ENCODE measurements at regions not wholly inside any gene's neighbourhood (a gene's known extent, or its start where the extent isn't known, plus 50 kb on each side); places are given as distances from the start of the nearest gene placed in this dataset.
"Not testable (repeated sequence)": the region's sequence is repeated elsewhere in the genome, so short reads cannot be mapped to it uniquely, and the experiment has no call there.

DNA sequence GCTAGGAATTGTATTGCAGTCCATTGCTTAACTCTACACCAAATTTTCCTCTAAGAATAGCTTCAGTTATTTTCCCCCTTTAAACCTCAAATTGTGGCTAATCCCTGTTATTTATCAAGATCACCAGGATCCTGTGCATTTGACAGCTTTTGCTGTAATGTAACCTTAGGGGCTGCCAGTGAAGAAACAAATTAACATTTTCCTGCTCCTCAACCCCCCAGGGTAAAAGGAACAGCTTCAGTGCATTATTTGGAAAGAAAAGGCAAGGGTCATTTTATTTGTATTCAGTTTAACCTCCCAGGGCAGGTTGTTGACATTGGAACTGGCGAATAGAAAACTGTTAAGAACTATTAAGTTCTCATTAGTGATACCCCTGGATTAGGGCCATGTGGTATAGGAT is 57.0 kb downstream of the PCDH20 start:
- no peak for DNase-seq (ENCODE audit: low read depth in 3 of 3)

- no peak for DNase-seq (ENCODE audit: low read depth in 3 of 3)
These were observed 65.3 kb downstream of the PCDH20 start for GRCh38 chr13:61350341-61350740.

- no peak for DNase-seq (ENCODE audit: low read depth in 3 of 3)
These were observed 76.5 kb downstream of the PCDH20 start for GRCh38 chr13:61339054-61339621.

- no peak for DNase-seq (ENCODE audit: low read depth in 3 of 3)
These were observed 99.0 kb downstream of the PCDH20 start for GRCh38 chr13:61316647-61317046.

DNA sequence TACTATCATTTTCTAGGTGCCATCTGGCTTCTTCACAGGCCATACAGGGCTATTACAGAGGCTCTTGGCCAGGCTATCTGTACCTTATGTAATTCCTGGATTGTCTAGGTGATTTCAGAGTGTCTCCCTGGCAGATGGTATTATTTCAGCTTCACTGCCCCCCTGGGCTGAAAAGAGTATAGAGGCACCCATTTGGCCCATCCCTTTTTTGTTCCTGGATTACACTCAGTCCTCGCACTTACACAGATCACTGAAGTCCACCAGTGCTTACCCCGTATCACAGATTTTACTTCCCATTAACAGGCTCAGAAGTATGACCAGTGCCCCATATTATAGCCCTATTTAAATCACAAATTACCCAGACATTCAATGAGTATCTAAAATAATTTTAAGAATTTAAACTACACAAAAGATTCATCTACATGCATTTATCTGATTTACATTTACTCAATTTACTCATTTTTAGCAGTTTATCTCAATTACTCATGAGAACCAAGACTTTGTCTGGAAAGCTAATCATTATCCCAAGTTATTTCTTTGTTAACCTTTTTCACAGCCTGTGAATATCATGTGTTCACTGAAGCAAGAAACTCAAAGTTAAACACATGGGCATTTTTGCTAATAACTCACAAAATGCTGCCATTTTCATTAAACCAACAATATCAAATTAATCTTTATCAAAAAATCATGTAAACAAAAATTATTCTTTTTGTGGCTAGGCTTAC is 121.0 kb downstream of the PCDH20 start:
- DNase-seq (ENCODE audit: low read depth in 3 of 3), result no peak

DNA sequence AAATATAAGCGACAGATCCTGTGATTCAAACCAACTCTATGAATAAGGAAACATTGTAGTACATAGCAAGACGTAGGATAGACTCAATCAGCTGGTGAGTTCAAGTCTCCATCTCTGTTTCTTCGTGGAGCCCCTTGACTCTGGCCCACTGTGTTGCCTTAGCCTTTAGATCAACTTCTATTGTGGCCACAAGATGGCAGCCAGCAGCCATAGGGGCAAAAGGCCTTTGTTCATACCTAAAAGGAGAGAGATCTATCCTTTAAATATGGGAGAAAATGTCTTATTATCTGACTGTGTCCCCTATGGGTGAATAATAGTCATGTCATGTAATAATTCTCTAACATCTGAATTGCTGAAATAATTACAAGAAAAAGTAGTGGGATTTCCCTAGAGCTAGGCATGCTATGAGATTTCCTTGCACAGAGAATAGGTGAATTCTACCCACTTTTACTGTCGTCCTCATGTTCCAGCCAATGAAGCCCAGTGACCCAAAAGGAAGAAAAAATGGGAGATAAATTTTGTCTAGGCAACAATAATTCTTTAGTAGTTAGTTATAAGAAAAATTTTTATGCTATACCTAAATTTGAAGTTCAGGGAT is 129.4 kb downstream of the PCDH20 start:
- DNase-seq (ENCODE audit: low read depth in 3 of 3), result no peak

DNA sequence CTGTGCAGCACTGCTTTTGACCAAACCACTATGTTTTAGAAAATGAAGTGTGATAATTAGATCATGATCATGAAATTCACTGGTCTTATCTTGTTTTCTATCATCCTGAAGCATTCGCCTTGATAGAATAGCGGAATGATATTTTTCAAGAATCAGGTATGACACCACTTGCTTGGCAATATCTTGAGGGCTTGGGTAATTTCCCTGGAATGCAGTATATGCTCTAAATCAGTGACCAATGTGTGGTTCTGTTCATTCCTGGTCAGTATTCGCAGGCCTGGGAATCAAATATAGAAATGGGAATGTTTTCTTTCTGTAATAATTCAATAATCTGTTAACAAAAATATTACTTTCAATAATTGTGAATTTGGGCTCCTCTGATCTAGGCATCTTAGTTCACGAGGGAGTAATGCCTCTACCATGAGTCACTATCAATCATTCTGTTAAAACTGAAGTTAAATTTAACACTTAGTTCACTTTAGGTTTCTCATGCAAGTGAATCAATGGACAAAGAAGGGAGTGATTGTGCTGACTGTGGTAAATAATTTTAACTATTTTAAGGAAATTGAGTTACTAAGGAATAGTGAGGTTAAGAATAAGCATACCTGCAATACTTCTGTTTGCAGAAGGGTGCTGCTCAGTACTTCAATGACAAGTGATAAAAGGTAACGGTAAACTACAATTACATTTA is 137.9 kb downstream of the PCDH20 start:
- no peak for DNase-seq (ENCODE audit: low read depth in 3 of 3)

GRCh38 chr13:61277088-61277487 is 138.6 kb downstream of the PCDH20 start:
- no peak for DNase-seq (ENCODE audit: low read depth in 3 of 3)

DNA sequence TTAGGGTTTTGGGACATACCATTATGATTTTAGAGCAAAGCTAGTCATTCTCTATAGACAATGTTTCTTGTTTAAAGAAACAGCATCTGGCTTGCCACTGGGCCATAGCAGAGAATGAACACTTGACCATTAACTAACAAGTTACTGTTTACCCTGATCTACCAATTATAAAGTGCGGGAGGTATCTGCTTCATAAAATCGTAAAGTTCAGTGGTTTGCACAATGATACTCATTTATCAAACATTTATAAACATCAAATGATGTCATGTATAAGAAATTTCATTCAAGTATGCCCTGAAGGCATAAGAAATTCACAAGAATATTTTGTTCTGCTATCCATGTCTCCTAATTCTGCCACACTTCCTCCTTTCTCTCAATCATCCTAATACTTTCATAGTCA is 139.2 kb downstream of the PCDH20 start:
- no peak for DNase-seq (ENCODE audit: low read depth in 3 of 3)

- no peak for DNase-seq (ENCODE audit: low read depth in 3 of 3)
These were observed 139.9 kb downstream of the PCDH20 start for GRCh38 chr13:61275736-61276135.

GRCh38 chr13:61275251-61275650 is 140.4 kb downstream of the PCDH20 start:
- DNase-seq (ENCODE audit: low read depth in 3 of 3), result no peak

DNA sequence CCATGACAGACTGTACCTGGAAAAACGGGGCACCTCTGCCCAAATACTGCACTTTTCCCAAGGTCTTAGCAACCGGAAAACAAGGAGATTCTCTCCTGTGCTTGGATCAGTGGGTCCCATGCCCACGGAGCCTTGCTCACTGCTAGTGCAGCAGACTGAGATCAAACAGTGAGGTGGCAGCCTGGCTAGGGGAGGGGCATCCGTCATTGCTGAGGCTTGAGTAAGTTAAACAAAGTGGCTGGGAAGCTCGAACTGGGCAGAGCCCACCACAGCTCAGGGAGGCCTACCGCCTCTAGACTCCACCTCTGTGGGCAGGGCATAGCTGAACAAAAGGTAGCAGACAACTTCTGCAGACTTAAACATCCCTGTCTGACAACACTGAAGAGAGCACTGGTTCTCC is 148.8 kb downstream of the PCDH20 start:
- DNase-seq (ENCODE audit: low read depth in 3 of 3), result not testable (repeated sequence)

- no peak for DNase-seq (ENCODE audit: low read depth in 3 of 3)
These were observed 153.7 kb downstream of the PCDH20 start for GRCh38 chr13:61261746-61262472.

DNA sequence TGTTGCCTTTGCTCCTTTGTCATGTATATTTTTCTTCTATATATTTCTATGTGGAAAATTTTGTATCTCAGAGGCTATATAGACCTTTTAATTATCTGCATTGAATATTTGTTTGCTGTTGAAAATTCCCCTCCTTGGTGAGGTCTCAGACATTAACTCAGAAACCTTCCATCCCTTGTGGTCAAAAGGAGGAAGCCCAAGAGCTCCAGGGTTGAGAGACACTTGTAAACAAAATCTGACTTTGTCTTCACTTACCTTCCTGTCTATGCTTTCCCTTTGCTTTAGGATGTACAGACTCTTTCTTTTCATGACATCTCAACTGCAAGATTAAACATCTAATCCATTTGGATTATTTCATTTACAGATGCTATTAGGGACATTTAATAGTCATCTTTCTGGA is 157.5 kb downstream of the PCDH20 start:
- DNase-seq (ENCODE audit: low read depth in 3 of 3), result no peak

DNA sequence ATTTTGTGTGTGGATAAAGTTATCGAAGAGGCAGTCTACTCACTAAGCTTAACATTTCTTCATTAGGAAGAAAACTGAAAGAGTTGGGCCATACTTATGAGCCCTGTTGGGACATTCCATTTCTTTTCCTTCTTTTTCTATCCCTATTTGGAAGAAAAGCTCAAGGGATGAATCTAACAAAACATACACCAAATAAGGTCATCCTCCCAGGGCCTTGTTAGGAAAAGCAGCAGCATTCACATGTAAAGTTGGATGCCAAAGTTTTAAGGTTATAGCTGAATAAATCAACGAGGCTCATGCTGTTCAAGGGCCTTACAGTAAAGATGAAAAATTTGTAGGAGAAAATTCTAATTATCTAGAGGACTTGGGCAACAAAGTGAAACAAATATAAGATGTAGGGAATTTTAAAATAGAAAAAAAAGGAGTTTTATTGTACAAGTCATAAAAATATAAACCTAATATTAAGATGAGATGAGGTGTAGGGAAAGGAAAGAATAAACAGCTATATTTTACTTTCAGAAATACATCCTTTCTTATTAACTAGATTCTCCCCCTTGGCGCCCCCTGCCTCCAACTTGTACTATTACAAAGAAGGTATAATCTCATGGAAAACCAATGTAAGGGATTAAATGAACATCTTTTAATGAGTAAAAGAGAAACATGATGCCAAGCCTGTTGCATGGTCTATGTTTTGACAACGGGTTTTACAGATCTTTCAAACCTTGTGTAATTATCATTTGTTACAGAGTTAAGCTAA is 160.4 kb downstream of the PCDH20 start:
- peak in 1 of 3 donors; percentile 0 for DNase-seq (ENCODE audit: low read depth in 3 of 3)

GRCh38 chr13:61253105-61253877 is 162.4 kb downstream of the PCDH20 start:
- DNase-seq (ENCODE audit: low read depth in 3 of 3), result no peak

- no peak for DNase-seq (ENCODE audit: low read depth in 3 of 3)
These were observed 163.4 kb downstream of the PCDH20 start for GRCh38 chr13:61252213-61252612.

GRCh38 chr13:61247149-61247936 is 168.3 kb downstream of the PCDH20 start:
- no peak for DNase-seq (ENCODE audit: low read depth in 3 of 3)

DNA sequence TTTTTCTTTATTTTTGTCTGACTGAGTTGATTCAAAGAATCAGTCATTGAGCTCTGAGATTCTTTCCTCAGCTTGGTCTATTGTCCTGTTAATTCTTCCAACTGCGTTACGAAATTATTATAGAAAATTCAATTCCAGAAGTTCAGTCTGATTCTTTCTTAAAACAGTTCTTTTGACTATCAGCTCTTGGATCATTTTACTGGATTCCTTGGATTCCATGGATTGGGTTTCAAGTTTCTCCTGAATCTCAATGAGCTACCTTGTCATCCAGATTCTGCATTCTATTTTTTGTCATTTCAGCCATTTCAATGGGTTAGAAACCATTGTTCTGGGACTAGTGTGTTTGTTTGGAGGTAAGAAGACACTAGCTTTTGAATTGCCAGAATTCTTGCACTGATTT is 169.3 kb downstream of the PCDH20 start:
- no peak for DNase-seq (ENCODE audit: low read depth in 3 of 3)

DNA sequence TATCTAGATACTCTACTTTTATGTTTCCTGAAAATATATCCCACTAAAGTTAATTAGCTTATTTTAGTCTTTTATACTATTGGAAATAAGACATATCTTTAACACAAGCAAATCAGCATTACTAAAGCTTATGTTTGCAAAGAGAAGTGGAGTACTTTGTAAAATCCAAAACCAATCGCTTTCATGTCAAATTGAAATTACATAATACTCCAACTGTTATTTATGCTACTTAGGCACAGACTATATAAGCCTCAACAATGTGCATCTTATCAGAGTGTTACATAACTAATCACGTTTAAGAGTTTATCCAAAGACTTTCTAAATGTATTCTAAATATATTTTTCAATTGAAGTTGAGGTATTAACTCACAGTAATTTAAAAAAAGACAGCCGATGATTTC is 200.0 kb downstream of the PCDH20 start:
- DNase-seq (ENCODE audit: low read depth in 3 of 3), result no peak
